ENCODE measurements at regions not wholly inside any gene's neighbourhood (a gene's known extent, or its start where the extent isn't known, plus 50 kb on each side); places are given as distances from the start of the nearest gene placed in this dataset.
"Not testable (repeated sequence)": the region's sequence is repeated elsewhere in the genome, so short reads cannot be mapped to it uniquely, and the experiment has no call there.

- no peaks in the 10 kb centered on the region for H3K36me3 Mint-ChIP-seq
- H3K4me3 Mint-ChIP-seq = no peak overlapping the region
- H3K4me1 Mint-ChIP-seq = peaks cover 3% of the 10 kb centered on the region
- H3K27ac Mint-ChIP-seq = no peak overlapping the region
- no peaks in the 10 kb centered on the region for H3K9me3 Mint-ChIP-seq
- no peak for TF ChIP-seq CTCF (IDR thresholded peaks at IDR 0.05; ENCODE audit: unreplicated experiment)
- no peak for DNase-seq (ENCODE audit: low spot score in 2 of 2, unreplicated experiment in 2 of 2)
- H3K27me3 Mint-ChIP-seq (ENCODE audit: low read depth) = no peaks in the 10 kb centered on the region
Measured at GRCh38 chr5:84961193-84961592, 576.5 kb upstream of the EDIL3 start.

- no peak for DNase-seq (ENCODE audit: low spot score in 2 of 2, unreplicated experiment in 2 of 2)
- Mint-ChIP-seq H3K27me3 (ENCODE audit: low read depth) (no peaks in the 10 kb centered on the region), H3K4me1 (peaks cover 3% of the 10 kb centered on the region), H3K9me3 (no peaks in the 10 kb centered on the region), H3K4me3 (no peak overlapping the region), H3K27ac (no peak overlapping the region), H3K36me3 (no peaks in the 10 kb centered on the region)
- no peak for TF ChIP-seq CTCF (IDR thresholded peaks at IDR 0.05; ENCODE audit: unreplicated experiment)
Measured at GRCh38 chr5:84961903-84962302, 577.2 kb upstream of the EDIL3 start.

- Mint-ChIP-seq H3K4me3 (no peak overlapping the region), H3K27me3 (ENCODE audit: low read depth) (no peaks in the 10 kb centered on the region), H3K4me1 (no peaks in the 10 kb centered on the region), H3K36me3 (no peaks in the 10 kb centered on the region), H3K27ac (no peak overlapping the region), H3K9me3 (no peaks in the 10 kb centered on the region)
- DNase-seq (ENCODE audit: low spot score in 2 of 2, unreplicated experiment in 2 of 2) = no peak
- no peak for TF ChIP-seq CTCF (IDR thresholded peaks at IDR 0.05; ENCODE audit: unreplicated experiment)
Measured at GRCh38 chr5:84983093-84983492, 598.4 kb upstream of the EDIL3 start.

GRCh38 chr5:84985148-84985547 lies 600.5 kb upstream of the EDIL3 start:
- DNase-seq (ENCODE audit: low spot score in 2 of 2, unreplicated experiment in 2 of 2) = no peak
- TF ChIP-seq CTCF (IDR thresholded peaks at IDR 0.05; ENCODE audit: unreplicated experiment) = no peak
- no peak overlapping the region for H3K4me3 Mint-ChIP-seq

GRCh38 chr5:84986688-84987087 lies 602.0 kb upstream of the EDIL3 start:
- no peaks in the 10 kb centered on the region for H3K36me3 Mint-ChIP-seq
- H3K4me1 Mint-ChIP-seq = no peaks in the 10 kb centered on the region
- H3K27me3 Mint-ChIP-seq (ENCODE audit: low read depth) = no peaks in the 10 kb centered on the region
- no peaks in the 10 kb centered on the region for H3K9me3 Mint-ChIP-seq
- no peak for TF ChIP-seq CTCF (IDR thresholded peaks at IDR 0.05; ENCODE audit: unreplicated experiment)
- no peak overlapping the region for H3K27ac Mint-ChIP-seq
- no peak overlapping the region for H3K4me3 Mint-ChIP-seq
- no peak for DNase-seq (ENCODE audit: low spot score in 2 of 2, unreplicated experiment in 2 of 2)

More at GRCh38 chr5:84985148-84985547, 600.5 kb upstream of the EDIL3 start:
- Mint-ChIP-seq H3K27me3 (ENCODE audit: low read depth) (no peaks in the 10 kb centered on the region), H3K36me3 (no peaks in the 10 kb centered on the region), H3K4me1 (no peaks in the 10 kb centered on the region), H3K9me3 (no peaks in the 10 kb centered on the region), H3K27ac (no peak overlapping the region)

GRCh38 chr5:85000671-85001070 lies 616.0 kb upstream of the EDIL3 start:
- H3K4me3 Mint-ChIP-seq = no peak overlapping the region
- peaks cover 12% of the 10 kb centered on the region for H3K9me3 Mint-ChIP-seq
- TF ChIP-seq CTCF (IDR thresholded peaks at IDR 0.05; ENCODE audit: unreplicated experiment) = no peak
- DNase-seq (ENCODE audit: low spot score in 2 of 2, unreplicated experiment in 2 of 2) = no peak
- no peaks in the 10 kb centered on the region for H3K4me1 Mint-ChIP-seq
- H3K27ac Mint-ChIP-seq = no peak overlapping the region
- H3K27me3 Mint-ChIP-seq (ENCODE audit: low read depth) = no peaks in the 10 kb centered on the region
- no peaks in the 10 kb centered on the region for H3K36me3 Mint-ChIP-seq

GRCh38 chr5:85002026-85002425 lies 617.3 kb upstream of the EDIL3 start:
- H3K9me3 Mint-ChIP-seq = peaks cover 15% of the 10 kb centered on the region
- not testable (repeated sequence) for H3K4me1 Mint-ChIP-seq

More at GRCh38 chr5:85002026-85002425, 617.3 kb upstream of the EDIL3 start:
- H3K27ac Mint-ChIP-seq; DNase-seq (ENCODE audit: low spot score in 2 of 2, unreplicated experiment in 2 of 2); H3K27me3 Mint-ChIP-seq (ENCODE audit: low read depth); H3K4me3 Mint-ChIP-seq; H3K36me3 Mint-ChIP-seq: not testable (repeated sequence)

Measured in mesothelial cell of epicardium (in vitro differentiated cells).